Lower lobe of right lung (tissue), 2 donors: ENCODE measurements at regions not wholly inside any gene's neighbourhood (a gene's known extent, or its start where the extent isn't known, plus 50 kb on each side); places are given as distances from the start of the nearest gene placed in this dataset.

Source experiments
- ATAC-seq, 2 donors: fragments of 200-7000 bp; cut with Tn5 transposase; one replicate each; pipeline ENCODE4 v1.9.1; 2020 to 2022; ENCODE audit warnings: mild to moderate bottlenecking in 2 of 2, moderate library complexity in 2 of 2
- DNase-seq: peaks from one replicate; pipeline ENCODE4 v3.0.0-alpha.2; 2020
- H3K27ac ChIP-seq: fragments of 200-600 bp; one replicate; pipeline ENCODE4 v1.8.0; 2022
- H3K27me3 ChIP-seq: fragments of 200-600 bp; one replicate; pipeline ENCODE4 v1.8.0; 2022; ENCODE audit warnings: low read depth
- H3K36me3 ChIP-seq: fragments of 200-600 bp; one replicate; pipeline ENCODE4 v1.8.0; 2022; ENCODE audit warnings: mild to moderate bottlenecking
- H3K4me1 ChIP-seq: fragments of 200-600 bp; one replicate; pipeline ENCODE4 v1.8.0; 2022
- H3K4me3 ChIP-seq: fragments of 200-600 bp; one replicate; pipeline ENCODE4 v1.8.0; 2022; ENCODE audit warnings: mild to moderate bottlenecking
- H3K9me3 ChIP-seq: fragments of 200-600 bp; one replicate; pipeline ENCODE4 v1.8.0; 2022
- CTCF ChIP-seq: fragments of 200-600 bp; IDR thresholded peaks from one replicate; pipeline ENCODE4 v1.8.0; 2022; ENCODE audit warnings: antibody characterized with exemption, mild to moderate bottlenecking
- intact Hi-C: fragments of 100-400 bp; cut with DNase I; formaldehyde crosslinking; loops from one replicate; pipeline ENCODE4 v1.11.0; 2022
- donor health status: DM: no; HTN: yes; CAD: no; lungs with severe emphysema.

GRCh38 chr2:118363604-118364003 is 275.3 kb downstream of the INSIG2 start:
- Histone ChIP-seq H3K9me3 (no peaks in the 10 kb centered on the region), H3K36me3 (no peaks in the 10 kb centered on the region), H3K27ac (no peak overlapping the region), H3K27me3 (peaks cover 6% of the 10 kb centered on the region), H3K4me1 (no peaks in the 10 kb centered on the region), H3K4me3 (no peak overlapping the region)
- no peak for DNase-seq
- ATAC-seq = no peak
- no peak for TF ChIP-seq CTCF
- intact Hi-C loops = no loop called here

- H3K36me3 ChIP-seq = no peaks in the 10 kb centered on the region
- no peak overlapping the region for H3K27ac ChIP-seq
- no peak for DNase-seq
- TF ChIP-seq CTCF = no peak
- H3K4me3 ChIP-seq = no peak overlapping the region
- no peaks in the 10 kb centered on the region for H3K4me1 ChIP-seq
- H3K9me3 ChIP-seq = no peaks in the 10 kb centered on the region
- no peak for ATAC-seq
- intact Hi-C loops = no loop called here
- H3K27me3 ChIP-seq = no peaks in the 10 kb centered on the region
These were observed 267.8 kb downstream of the INSIG2 start for GRCh38 chr2:118356051-118356450.

GRCh38 chr2:118351796-118352195 is 263.5 kb downstream of the INSIG2 start:
- H3K9me3 ChIP-seq = no peaks in the 10 kb centered on the region
- H3K27ac ChIP-seq = no peak overlapping the region
- no peaks in the 10 kb centered on the region for H3K27me3 ChIP-seq
- no peaks in the 10 kb centered on the region for H3K36me3 ChIP-seq
- no peak overlapping the region for H3K4me3 ChIP-seq
- no peak for TF ChIP-seq CTCF
- H3K4me1 ChIP-seq = no peaks in the 10 kb centered on the region
- DNase-seq (no peak), ATAC-seq (no peak)
- intact Hi-C loops = no loop called here

- Histone ChIP-seq H3K4me3 (no peak overlapping the region), H3K36me3 (no peaks in the 10 kb centered on the region), H3K9me3 (no peaks in the 10 kb centered on the region), H3K27me3 (no peaks in the 10 kb centered on the region), H3K27ac (no peak overlapping the region), H3K4me1 (no peaks in the 10 kb centered on the region)
- intact Hi-C loops = no loop called here
- no peak for TF ChIP-seq CTCF
- DNase-seq (no peak), ATAC-seq (no peak)
These were observed 262.4 kb downstream of the INSIG2 start for GRCh38 chr2:118350621-118351020.

GRCh38 chr2:118349365-118349764 is 261.1 kb downstream of the INSIG2 start:
- Histone ChIP-seq H3K4me1 (no peaks in the 10 kb centered on the region), H3K27ac (no peak overlapping the region), H3K9me3 (no peaks in the 10 kb centered on the region), H3K27me3 (no peaks in the 10 kb centered on the region), H3K36me3 (no peaks in the 10 kb centered on the region), H3K4me3 (no peak overlapping the region)
- intact Hi-C loops = no loop called here
- no peak for DNase-seq
- ATAC-seq = no peak
- no peak for TF ChIP-seq CTCF
